Fibroblast of lung (primary cell): ENCODE measurements at regions not wholly inside any gene's neighbourhood (a gene's known extent, or its start where the extent isn't known, plus 50 kb on each side); places are given as distances from the start of the nearest gene placed in this dataset.

Source experiments
- DNase-seq, 2 donors: peaks; one replicate each; pipeline versions ENCODE4 v3.0.0 to v3.0.0-alpha.2; 2010; ENCODE audit warnings: low read depth in 2 of 2
- H2AFZ ChIP-seq: 2 replicates; pipeline ENCODE4 v1.5.1; 2012; ENCODE audit warnings: low read length, control low read depth, inconsistent platforms
- H3K27ac ChIP-seq: 2 replicates; pipeline ENCODE4 v1.5.1; 2011; ENCODE audit warnings: low read length, control low read depth; ENCODE audit not compliant: insufficient read depth
- H3K27me3 ChIP-seq: 2 replicates; pipeline ENCODE4 v1.5.1; 2011; ENCODE audit warnings: mild to moderate bottlenecking, low read length; ENCODE audit not compliant: control insufficient read depth, insufficient read depth
- H3K36me3 ChIP-seq: 2 replicates; pipeline ENCODE4 v1.5.1; 2011; ENCODE audit warnings: low read length; ENCODE audit not compliant: control insufficient read depth, insufficient read depth
- H3K4me1 ChIP-seq: 2 replicates; pipeline ENCODE4 v1.5.1; 2011; ENCODE audit warnings: low read length; ENCODE audit not compliant: control insufficient read depth, insufficient read depth; ENCODE audit errors: extremely low read depth
- H3K4me2 ChIP-seq: 2 replicates; pipeline ENCODE4 v1.5.1; 2011; ENCODE audit warnings: low read length, control low read depth; ENCODE audit not compliant: insufficient read depth; ENCODE audit errors: extremely low read depth
- H3K4me3 ChIP-seq, 4 experiments: fragments of 200-600 bp in 1 of 4; sonication (generic) in 1 of 4; replicated peaks in 1 of 4; 2 replicates each; pipeline ENCODE4 v1.5.1; 2011 to 2016; ENCODE audit warnings: low read length in 4 of 4, low read depth in 3 of 4, mild to moderate bottlenecking in 3 of 4, control low read depth in 2 of 4, inconsistent platforms in 1 of 4, mixed read lengths in 1 of 4; ENCODE audit not compliant: insufficient read depth in 1 of 4; ENCODE audit errors: control extremely low read depth in 1 of 4
- H3K79me2 ChIP-seq: 2 replicates; pipeline ENCODE4 v1.5.1; 2012; ENCODE audit warnings: mild to moderate bottlenecking, low read length, inconsistent platforms; ENCODE audit not compliant: control insufficient read depth, insufficient read depth
- H3K9ac ChIP-seq: 2 replicates; pipeline ENCODE4 v1.5.1; 2011; ENCODE audit warnings: mild to moderate bottlenecking, low read length, control low read depth; ENCODE audit not compliant: insufficient read depth
- H3K9me3 ChIP-seq: 2 replicates; pipeline ENCODE4 v1.5.1; 2012; ENCODE audit warnings: low read depth, low read length; ENCODE audit not compliant: control insufficient read depth, insufficient read depth
- H4K20me1 ChIP-seq: 2 replicates; pipeline ENCODE4 v1.5.1; 2011; ENCODE audit warnings: low read length; ENCODE audit not compliant: control insufficient read depth, insufficient read depth; ENCODE audit errors: extremely low read depth
- EZH2 ChIP-seq: IDR thresholded peaks from 2 replicates; pipeline ENCODE4 v1.5.1; 2012; ENCODE audit warnings: low read length, control low read depth, mild to moderate bottlenecking; ENCODE audit errors: missing control alignments
- TF ChIP-seq, protein P1 (sequence below), 2 donors: IDR thresholded peaks in 1 of 2; conservative IDR thresholded peaks in 1 of 2; 1 replicate in 1 of 2; 2 replicates in 1 of 2; pipeline ENCODE4 v1.5.1; 2011 to 2012; ENCODE audit warnings: low read length in 2 of 2, control low read depth in 1 of 2, inconsistent platforms in 1 of 2, low read depth in 1 of 2, mild to moderate bottlenecking in 1 of 2

DNA sequence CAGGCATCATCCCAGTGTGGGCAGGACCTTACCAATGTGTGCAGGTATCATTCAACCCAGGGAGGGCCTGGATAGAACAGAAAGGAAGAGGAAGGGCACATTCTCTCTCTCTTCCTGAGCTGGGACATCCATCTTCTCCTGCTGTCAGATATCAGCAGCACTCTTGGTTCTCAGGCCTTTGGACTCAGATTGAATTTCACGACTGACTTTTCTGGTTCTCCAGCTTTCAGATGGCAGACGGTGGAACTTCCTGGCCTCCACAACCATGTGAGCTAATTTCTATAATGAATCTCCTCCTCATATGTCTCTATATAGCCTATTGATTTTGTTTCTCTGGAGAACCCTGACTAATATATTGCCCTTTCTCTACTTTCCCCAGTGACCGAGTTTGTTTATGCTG is 77.3 kb downstream of the OLFM4 start:
- no peak for DNase-seq
- no peaks in the 10 kb centered on the region for H3K36me3 ChIP-seq
- H4K20me1 ChIP-seq = no peaks in the 10 kb centered on the region
- H3K27me3 ChIP-seq = no peaks in the 10 kb centered on the region
- TF ChIP-seq, protein P1, sequence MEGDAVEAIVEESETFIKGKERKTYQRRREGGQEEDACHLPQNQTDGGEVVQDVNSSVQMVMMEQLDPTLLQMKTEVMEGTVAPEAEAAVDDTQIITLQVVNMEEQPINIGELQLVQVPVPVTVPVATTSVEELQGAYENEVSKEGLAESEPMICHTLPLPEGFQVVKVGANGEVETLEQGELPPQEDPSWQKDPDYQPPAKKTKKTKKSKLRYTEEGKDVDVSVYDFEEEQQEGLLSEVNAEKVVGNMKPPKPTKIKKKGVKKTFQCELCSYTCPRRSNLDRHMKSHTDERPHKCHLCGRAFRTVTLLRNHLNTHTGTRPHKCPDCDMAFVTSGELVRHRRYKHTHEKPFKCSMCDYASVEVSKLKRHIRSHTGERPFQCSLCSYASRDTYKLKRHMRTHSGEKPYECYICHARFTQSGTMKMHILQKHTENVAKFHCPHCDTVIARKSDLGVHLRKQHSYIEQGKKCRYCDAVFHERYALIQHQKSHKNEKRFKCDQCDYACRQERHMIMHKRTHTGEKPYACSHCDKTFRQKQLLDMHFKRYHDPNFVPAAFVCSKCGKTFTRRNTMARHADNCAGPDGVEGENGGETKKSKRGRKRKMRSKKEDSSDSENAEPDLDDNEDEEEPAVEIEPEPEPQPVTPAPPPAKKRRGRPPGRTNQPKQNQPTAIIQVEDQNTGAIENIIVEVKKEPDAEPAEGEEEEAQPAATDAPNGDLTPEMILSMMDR (conservative IDR thresholded peaks at IDR 0.05 in 1 of 2, IDR thresholded peaks at IDR 0.05 in 1 of 2; ENCODE audit: low read depth in 1 of 2, low read length in 2 of 2) = no peak
- no peak for TF ChIP-seq EZH2
- no peak overlapping the region for H3K9ac ChIP-seq
- H3K27ac ChIP-seq = no peak overlapping the region
- H3K4me2 ChIP-seq = no peak overlapping the region
- no peak overlapping the region for H2AFZ ChIP-seq
- H3K79me2 ChIP-seq = no peaks in the 10 kb centered on the region
- no peaks in the 10 kb centered on the region for H3K9me3 ChIP-seq
- no peaks in the 10 kb centered on the region for H3K4me1 ChIP-seq
- H3K4me3 ChIP-seq = no peak overlapping the region

DNA sequence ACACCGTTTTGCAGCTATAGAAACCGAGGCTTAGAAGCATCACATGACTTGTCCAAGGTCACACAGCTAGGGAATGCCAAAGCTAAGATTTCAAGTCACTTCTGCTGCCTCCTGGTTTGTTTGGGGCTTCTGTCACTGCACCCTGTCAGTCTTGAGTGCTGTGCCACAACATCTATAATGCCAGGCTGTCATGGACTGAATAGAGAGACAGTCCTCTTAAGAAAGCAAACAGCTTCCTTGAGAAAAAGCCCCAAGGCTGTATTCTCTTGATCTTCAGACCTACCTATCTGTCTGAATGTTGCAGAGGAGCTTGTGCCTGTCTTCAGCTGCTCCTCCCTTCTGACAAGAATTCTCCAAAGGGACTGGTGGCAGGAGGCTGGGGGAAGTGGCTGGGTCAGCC is 81.6 kb downstream of the OLFM4 start:
- TF ChIP-seq EZH2 = no peak
- TF ChIP-seq, protein P1 (conservative IDR thresholded peaks at IDR 0.05 in 1 of 2, IDR thresholded peaks at IDR 0.05 in 1 of 2; ENCODE audit: low read depth in 1 of 2, low read length in 2 of 2) = no peak
- no peaks in the 10 kb centered on the region for H4K20me1 ChIP-seq
- H3K9ac ChIP-seq = no peak overlapping the region
- H3K4me3 ChIP-seq = no peak overlapping the region
- no peaks in the 10 kb centered on the region for H3K79me2 ChIP-seq
- H3K4me2 ChIP-seq = no peak overlapping the region
- H3K36me3 ChIP-seq = no peaks in the 10 kb centered on the region
- H3K9me3 ChIP-seq = no peaks in the 10 kb centered on the region
- H2AFZ ChIP-seq = no peak overlapping the region
- DNase-seq = no peak
- H3K27me3 ChIP-seq = no peaks in the 10 kb centered on the region
- no peak overlapping the region for H3K27ac ChIP-seq
- no peaks in the 10 kb centered on the region for H3K4me1 ChIP-seq

DNA sequence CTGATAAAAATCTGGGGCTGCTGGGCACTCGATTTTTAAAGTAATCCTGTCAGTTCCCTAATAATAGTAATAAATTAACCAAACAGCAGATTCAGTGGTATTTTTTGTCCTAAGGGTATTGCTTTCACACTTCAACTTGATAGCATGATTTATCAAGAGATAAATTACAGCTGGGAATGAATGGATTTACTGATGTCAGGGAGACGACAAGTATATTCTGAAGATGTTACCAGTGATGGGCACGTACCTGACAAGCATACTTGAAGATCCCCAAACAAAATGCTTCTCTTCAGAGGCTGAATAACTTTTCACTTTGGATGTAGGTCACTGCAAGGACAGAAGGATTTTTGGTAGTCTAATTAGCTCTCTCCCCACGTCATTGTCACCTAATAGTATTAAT is 82.0 kb downstream of the OLFM4 start:
- Histone ChIP-seq H3K4me1 (no peaks in the 10 kb centered on the region), H3K36me3 (no peaks in the 10 kb centered on the region), H3K9me3 (no peaks in the 10 kb centered on the region), H3K9ac (no peak overlapping the region), H3K27ac (no peak overlapping the region), H3K79me2 (no peaks in the 10 kb centered on the region), H3K4me2 (no peak overlapping the region), H4K20me1 (no peaks in the 10 kb centered on the region), H3K4me3 (no peak overlapping the region), H2AFZ (no peak overlapping the region), H3K27me3 (no peaks in the 10 kb centered on the region)
- DNase-seq = no peak
- TF ChIP-seq EZH2 = no peak
- TF ChIP-seq, protein P1 (conservative IDR thresholded peaks at IDR 0.05 in 1 of 2, IDR thresholded peaks at IDR 0.05 in 1 of 2; ENCODE audit: low read depth in 1 of 2, low read length in 2 of 2) = no peak
